Tongue (tissue), 1 donor: ENCODE measurements at regions not wholly inside any gene's neighbourhood (a gene's known extent, or its start where the extent isn't known, plus 50 kb on each side); places are given as distances from the start of the nearest gene placed in this dataset.
A peak's percentile ranks its signal among the peaks of the same experiment; 100 is the strongest.
"Not testable (repeated sequence)": the region's sequence is repeated elsewhere in the genome, so short reads cannot be mapped to it uniquely, and the experiment has no call there.

ENCODE experiments used
- DNase-seq: peaks from one replicate; pipeline ENCODE4 v3.0.0-alpha.2; 2015

- DNase-seq: no peak
Measured at GRCh38 chr3:6719999-6720398, 140.9 kb upstream of the GRM7 start.

GRCh38 chr3:6721491-6721890 lies 139.4 kb upstream of the GRM7 start:
- no peak for DNase-seq

GRCh38 chr3:6723205-6723604 lies 137.7 kb upstream of the GRM7 start:
- peak; percentile 4 for DNase-seq

- no peak for DNase-seq
Measured at GRCh38 chr3:6726811-6727210, 134.1 kb upstream of the GRM7 start.

GRCh38 chr3:6732807-6733206 lies 128.1 kb upstream of the GRM7 start:
- DNase-seq: no peak

GRCh38 chr3:6733699-6734394 lies 127.1 kb upstream of the GRM7 start:
- DNase-seq: no peak

- no peak for DNase-seq
Measured at GRCh38 chr3:6734395-6734746, 126.5 kb upstream of the GRM7 start.

- no peak for DNase-seq
Measured at GRCh38 chr3:6736836-6737629, 123.9 kb upstream of the GRM7 start.

GRCh38 chr3:6737630-6738029 lies 123.3 kb upstream of the GRM7 start:
- DNase-seq: no peak

- DNase-seq: no peak
Measured at GRCh38 chr3:6739288-6739687, 121.6 kb upstream of the GRM7 start.

GRCh38 chr3:6743067-6743720 lies 117.7 kb upstream of the GRM7 start:
- DNase-seq: no peak

GRCh38 chr3:6746443-6746842 lies 114.5 kb upstream of the GRM7 start:
- no peak for DNase-seq

GRCh38 chr3:6747017-6747416 lies 113.9 kb upstream of the GRM7 start:
- no peak for DNase-seq

- DNase-seq: no peak
Measured at GRCh38 chr3:6750782-6751181, 110.1 kb upstream of the GRM7 start.

GRCh38 chr3:6753536-6753935 lies 107.4 kb upstream of the GRM7 start:
- no peak for DNase-seq

GRCh38 chr3:6769532-6770396 lies 91.2 kb upstream of the GRM7 start:
- not testable (repeated sequence) for DNase-seq

GRCh38 chr3:6770397-6770690 lies 90.6 kb upstream of the GRM7 start:
- no peak for DNase-seq

- DNase-seq: no peak
Measured at GRCh38 chr3:6771171-6771570, 89.7 kb upstream of the GRM7 start.

GRCh38 chr3:6779140-6779539 lies 81.8 kb upstream of the GRM7 start:
- no peak for DNase-seq

- peak; percentile 4 for DNase-seq
Measured at GRCh38 chr3:6781092-6781491, 79.8 kb upstream of the GRM7 start.

- DNase-seq: no peak
Measured at GRCh38 chr3:6785726-6786125, 75.2 kb upstream of the GRM7 start.

- peak; percentile 45 for DNase-seq
Measured at GRCh38 chr3:6791161-6791560, 69.8 kb upstream of the GRM7 start.
